Skeletal muscle tissue (tissue), 3 donors: ENCODE measurements at regions not wholly inside any gene's neighbourhood (a gene's known extent, or its start where the extent isn't known, plus 50 kb on each side); places are given as distances from the start of the nearest gene placed in this dataset.

ENCODE experiments used
- H3K27ac ChIP-seq: one replicate; pipeline ENCODE4 v1.7.0; 2013; ENCODE audit warnings: mild to moderate bottlenecking, low read depth, low read length, inconsistent platforms
- H3K27me3 ChIP-seq, 3 donors: one replicate each; pipeline ENCODE4 v1.7.0; 2013; ENCODE audit warnings: low read length in 3 of 3; ENCODE audit not compliant: control insufficient read depth in 3 of 3, insufficient read depth in 3 of 3
- H3K36me3 ChIP-seq, 3 donors: one replicate each; pipeline ENCODE4 v1.7.0; 2013; ENCODE audit warnings: low read length in 3 of 3; ENCODE audit not compliant: control insufficient read depth in 3 of 3, insufficient read depth in 3 of 3
- H3K4me1 ChIP-seq, 3 donors: one replicate each; pipeline ENCODE4 v1.7.0; 2013; ENCODE audit warnings: low read length in 3 of 3, mild to moderate bottlenecking in 3 of 3; ENCODE audit not compliant: control insufficient read depth in 3 of 3, insufficient read depth in 3 of 3
- H3K4me3 ChIP-seq, 3 donors: one replicate each; pipeline ENCODE4 v1.7.0; 2013; ENCODE audit warnings: low read length in 3 of 3
- H3K9ac ChIP-seq, 3 donors: one replicate each; pipeline ENCODE4 v1.7.0; 2013; ENCODE audit warnings: low read length in 3 of 3, mild to moderate bottlenecking in 3 of 3, moderate library complexity in 2 of 3, low read depth in 1 of 3
- H3K9me3 ChIP-seq, 3 donors: one replicate each; pipeline ENCODE4 v1.7.0; 2013; ENCODE audit warnings: low read length in 3 of 3; ENCODE audit not compliant: control insufficient read depth in 3 of 3
- donor health status: Osteomylitis.

DNA sequence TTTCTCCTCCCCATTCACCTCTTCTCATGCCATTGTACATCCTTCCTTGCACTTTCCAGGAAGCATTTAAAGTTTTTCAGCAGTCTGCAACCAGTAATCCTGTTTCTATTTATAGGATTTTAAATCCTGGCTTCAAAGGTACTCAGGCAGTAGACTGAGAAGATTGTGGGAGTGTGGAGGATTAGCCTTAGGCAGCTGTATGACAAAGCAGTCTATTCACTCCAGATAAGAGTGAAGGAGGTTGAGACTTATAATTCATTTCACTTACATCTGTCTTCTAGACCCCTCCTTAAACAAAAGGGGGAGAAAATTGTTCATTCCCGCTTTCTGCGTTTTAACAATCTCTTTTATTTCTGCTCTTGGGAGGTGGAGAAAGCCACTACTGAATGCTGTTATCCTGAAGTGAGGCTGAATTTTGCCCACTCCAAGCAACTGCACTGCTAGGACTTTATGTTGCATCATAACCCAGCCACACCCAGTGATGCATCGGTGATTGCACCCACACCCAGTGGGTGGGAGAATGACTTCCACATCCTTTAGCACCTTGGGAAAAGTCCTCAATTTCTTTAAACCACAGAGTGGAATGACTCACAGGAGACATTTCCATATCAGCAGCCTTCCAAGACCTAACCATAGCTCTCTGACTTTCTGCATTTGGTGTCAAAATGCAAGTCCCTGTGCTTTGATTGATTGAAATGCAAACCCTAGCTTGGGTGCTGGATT, 382.5 kb upstream of the ATP2B1 start:
- no peaks in the 10 kb centered on the region for H3K36me3 ChIP-seq
- no peaks in the 10 kb centered on the region for H3K9me3 ChIP-seq
- peaks cover 4 to 9% (median 6%) of the 10 kb centered on the region in 3 donors for H3K4me1 ChIP-seq
- H3K27me3 ChIP-seq = no peaks in the 10 kb centered on the region
- no peak overlapping the region for H3K27ac ChIP-seq
- H3K9ac ChIP-seq = no peak overlapping the region
- H3K4me3 ChIP-seq = no peak overlapping the region

DNA sequence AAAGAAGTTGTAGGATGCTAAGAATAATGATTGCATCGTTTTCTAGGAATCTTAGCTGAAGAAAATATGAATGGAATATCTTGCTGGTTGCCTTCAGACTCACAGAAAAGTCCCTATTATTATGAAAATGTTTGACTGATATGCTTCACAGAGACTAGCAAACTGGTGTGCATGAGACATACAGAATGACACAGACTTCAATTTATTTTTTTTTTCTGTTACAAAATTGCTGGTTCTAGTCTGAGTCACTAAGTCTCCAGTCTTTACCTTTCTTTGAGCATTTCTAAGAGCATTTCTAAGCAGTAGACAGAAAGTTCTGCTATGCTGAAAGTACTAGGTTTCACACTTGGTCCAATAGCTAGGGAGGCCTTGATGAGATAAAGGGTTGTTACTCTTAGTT, 377.6 kb upstream of the ATP2B1 start:
- Histone ChIP-seq H3K4me1 (peaks cover 2 to 3% (median 3%) of the 10 kb centered on the region in 3 donors), H3K36me3 (no peaks in the 10 kb centered on the region), H3K4me3 (no peak overlapping the region), H3K27me3 (no peaks in the 10 kb centered on the region), H3K9ac (no peak overlapping the region), H3K9me3 (no peaks in the 10 kb centered on the region), H3K27ac (no peak overlapping the region)

DNA sequence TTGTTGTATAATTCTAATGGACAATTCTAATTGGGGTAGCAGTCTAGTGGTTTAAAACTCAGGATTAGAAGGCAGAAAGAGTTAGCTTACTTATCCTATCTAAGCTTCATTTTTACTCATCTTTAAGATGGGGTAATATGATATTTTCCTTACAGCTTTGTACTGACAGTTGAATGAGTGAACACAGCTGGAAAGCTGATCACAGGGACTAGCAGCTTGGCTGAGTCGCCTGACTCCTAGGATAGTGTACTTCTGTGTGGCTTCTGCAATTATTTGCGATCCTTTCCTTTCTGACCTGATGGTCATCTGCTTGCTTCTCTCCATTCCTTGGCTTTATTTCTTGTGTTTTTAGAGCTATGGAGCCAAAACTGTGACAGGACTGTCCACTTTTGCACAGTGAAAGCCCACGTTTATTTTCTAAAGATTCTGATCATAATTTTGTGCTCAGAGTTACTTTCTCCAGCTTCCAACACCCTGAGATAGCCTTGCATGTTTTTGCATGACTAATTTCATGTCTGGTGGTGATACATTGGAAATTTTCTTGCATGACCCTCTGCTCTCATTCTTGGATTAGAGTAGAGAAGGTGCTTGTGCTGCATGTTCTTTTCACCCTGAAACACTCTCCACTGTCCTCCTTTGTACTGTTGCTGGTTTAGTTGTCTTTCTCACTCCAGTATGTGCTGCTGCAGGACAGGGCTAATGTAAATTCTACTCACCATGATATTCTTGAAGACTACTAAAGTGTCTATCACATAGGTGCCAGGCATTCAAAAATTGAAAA, 377.0 kb upstream of the ATP2B1 start:
- H3K36me3 ChIP-seq = no peaks in the 10 kb centered on the region
- H3K9me3 ChIP-seq = no peaks in the 10 kb centered on the region
- H3K9ac ChIP-seq = no peak overlapping the region

DNA sequence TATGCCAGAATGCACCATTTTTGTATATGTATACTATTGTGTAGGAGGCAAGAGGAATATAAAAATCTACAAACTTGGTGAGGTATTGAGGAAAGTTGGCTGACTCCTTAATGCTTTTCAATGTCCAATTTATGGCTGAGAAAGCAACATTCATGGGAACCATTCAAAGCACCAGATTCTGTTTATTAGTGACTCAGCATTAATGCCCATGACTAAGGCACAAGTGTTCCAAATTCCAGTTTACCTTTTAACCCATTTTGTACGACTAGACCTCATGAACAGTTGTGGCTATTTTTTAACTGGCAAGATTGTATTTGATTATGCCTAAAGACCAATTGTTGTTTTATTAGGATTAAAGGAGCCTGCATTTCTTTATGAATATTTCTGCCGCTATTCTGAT, 375.4 kb upstream of the ATP2B1 start:
- H3K27ac ChIP-seq = no peak overlapping the region
- H3K9ac ChIP-seq = no peak overlapping the region
- no peaks in the 10 kb centered on the region for H3K4me1 ChIP-seq
- H3K27me3 ChIP-seq = no peaks in the 10 kb centered on the region
- H3K4me3 ChIP-seq = no peak overlapping the region
- H3K9me3 ChIP-seq = no peaks in the 10 kb centered on the region
- no peaks in the 10 kb centered on the region for H3K36me3 ChIP-seq

More for the DNA sequence above, 377.0 kb upstream of the ATP2B1 start:
- no peak overlapping the region for H3K27ac ChIP-seq
- H3K4me3 ChIP-seq = no peak overlapping the region
- no peaks in the 10 kb centered on the region for H3K27me3 ChIP-seq
- no peaks in the 10 kb centered on the region for H3K4me1 ChIP-seq

DNA sequence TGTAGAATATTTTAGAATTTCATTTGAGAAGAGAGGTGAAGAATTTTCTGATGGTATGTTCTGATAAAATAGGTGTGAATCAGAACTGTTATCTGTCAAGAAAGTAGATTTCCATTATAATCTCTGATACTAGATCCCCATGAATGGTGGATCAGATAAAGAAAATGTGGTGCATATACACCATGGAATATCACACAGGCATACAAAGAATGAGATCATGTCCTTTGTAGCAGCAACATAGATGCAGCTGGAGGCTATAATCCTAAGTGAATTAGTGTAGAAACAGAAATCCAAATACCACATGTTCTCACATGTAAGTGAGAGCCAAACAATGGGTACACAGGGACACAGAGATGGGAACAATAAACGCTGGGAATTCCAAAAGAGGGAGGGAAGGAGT, 372.0 kb upstream of the ATP2B1 start:
- Histone ChIP-seq H3K36me3 (no peaks in the 10 kb centered on the region), H3K9me3 (no peaks in the 10 kb centered on the region), H3K9ac (no peak overlapping the region), H3K4me1 (no peaks in the 10 kb centered on the region), H3K4me3 (no peak overlapping the region), H3K27ac (no peak overlapping the region), H3K27me3 (no peaks in the 10 kb centered on the region)

DNA sequence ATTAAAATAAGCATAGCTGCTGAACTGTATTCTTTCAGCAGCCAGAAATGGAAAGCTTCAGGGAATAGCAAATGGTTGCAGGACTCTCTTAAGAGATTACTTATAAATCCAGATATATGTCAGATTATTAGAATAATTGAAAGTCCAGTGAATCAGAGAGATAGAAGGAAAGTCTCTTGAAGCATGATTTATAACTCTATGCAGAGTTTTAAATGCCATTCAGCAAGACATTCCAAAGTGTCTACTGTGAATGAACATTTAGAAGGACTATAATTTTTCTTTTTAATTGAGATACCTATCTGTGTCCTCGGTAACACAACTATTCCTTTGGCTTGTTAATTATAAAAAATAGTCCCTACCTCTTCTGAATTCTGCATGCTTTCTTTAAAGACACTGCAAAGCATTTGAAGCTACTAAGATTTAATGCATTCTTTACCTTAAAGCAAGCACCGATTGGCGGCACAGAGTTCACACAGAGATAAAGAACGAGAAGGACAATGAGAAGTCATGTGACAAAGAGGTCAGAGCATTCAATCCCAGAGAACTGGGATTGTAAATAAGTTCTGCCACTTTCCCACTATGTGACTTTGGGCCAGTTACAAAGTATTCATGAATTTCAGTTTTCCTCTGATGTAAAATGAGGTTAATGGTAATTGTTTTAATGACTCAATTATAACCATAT, 371.0 kb upstream of the ATP2B1 start:
- Histone ChIP-seq H3K4me1 (no peaks in the 10 kb centered on the region), H3K9me3 (no peaks in the 10 kb centered on the region), H3K9ac (no peak overlapping the region), H3K36me3 (no peaks in the 10 kb centered on the region), H3K27me3 (no peaks in the 10 kb centered on the region), H3K4me3 (no peak overlapping the region), H3K27ac (no peak overlapping the region)

DNA sequence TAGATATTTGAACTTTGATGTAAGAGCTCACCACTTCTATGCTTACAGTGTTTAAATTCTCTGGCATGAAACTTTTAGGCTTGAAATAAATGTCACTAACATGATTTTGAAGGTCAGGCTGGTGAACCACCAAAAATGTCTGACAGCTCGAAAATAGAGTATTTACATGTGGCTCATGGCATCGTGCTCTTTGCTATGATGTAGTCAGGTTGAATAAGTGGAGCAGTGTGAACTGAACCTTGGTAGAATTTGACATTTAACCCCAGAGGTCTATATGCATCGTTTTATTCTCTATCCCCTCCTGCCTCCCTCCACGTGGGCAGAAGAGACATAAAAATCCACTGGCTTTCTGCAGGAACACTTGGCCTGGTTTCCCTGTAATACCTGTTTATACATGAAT, 369.7 kb upstream of the ATP2B1 start:
- no peaks in the 10 kb centered on the region for H3K36me3 ChIP-seq
- H3K9me3 ChIP-seq = no peaks in the 10 kb centered on the region
- H3K27ac ChIP-seq = no peak overlapping the region
- no peaks in the 10 kb centered on the region for H3K4me1 ChIP-seq
- H3K27me3 ChIP-seq = no peaks in the 10 kb centered on the region
- no peak overlapping the region for H3K4me3 ChIP-seq
- H3K9ac ChIP-seq = no peak overlapping the region

DNA sequence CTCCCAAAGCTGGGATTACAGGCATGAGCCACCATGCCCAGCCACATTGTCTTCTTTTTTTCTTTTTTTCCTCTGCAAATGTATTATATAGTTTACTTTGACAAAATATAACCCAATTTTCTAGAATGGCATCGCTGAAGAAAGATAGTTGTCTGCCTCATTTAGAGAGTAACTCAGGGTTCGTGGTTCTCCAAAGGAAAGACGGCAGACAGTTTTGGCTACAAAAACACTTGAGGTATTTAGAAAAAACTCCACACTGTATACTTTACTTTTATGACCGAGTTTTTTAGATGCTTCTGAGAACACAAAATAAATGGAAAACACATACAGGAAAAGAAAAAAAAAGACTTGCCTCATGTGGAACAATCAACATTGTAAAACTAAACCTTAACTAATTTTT, 369.1 kb upstream of the ATP2B1 start:
- H3K27ac ChIP-seq = no peak overlapping the region
- H3K36me3 ChIP-seq = no peaks in the 10 kb centered on the region
- H3K4me3 ChIP-seq = no peak overlapping the region
- no peaks in the 10 kb centered on the region for H3K9me3 ChIP-seq
- no peaks in the 10 kb centered on the region for H3K4me1 ChIP-seq
- no peaks in the 10 kb centered on the region for H3K27me3 ChIP-seq
- H3K9ac ChIP-seq = no peak overlapping the region

DNA sequence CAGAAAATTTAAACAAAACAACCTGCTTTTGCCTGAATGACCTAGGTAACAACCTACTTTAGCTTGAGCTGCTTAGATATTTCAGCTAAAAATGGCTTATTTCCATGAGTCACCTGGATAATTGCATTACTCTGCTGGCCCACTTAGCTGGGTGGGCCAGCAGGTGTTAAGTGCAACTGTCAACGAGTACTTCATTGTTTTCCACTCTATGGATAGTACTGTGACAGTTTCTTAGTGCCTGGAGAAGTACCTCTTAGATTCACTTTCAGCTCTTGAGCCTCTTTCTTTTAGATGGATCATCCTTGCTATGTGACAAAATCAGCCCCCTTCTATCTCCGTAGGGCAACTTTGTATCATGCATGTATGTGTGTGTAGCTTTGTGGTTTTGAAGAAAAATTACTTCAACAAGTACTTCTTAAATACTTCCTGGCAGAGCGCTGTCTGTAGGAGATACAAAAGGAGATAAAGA, 368.2 kb upstream of the ATP2B1 start:
- no peak overlapping the region for H3K4me3 ChIP-seq
- H3K9ac ChIP-seq = no peak overlapping the region
- H3K4me1 ChIP-seq = no peaks in the 10 kb centered on the region
- no peaks in the 10 kb centered on the region for H3K27me3 ChIP-seq
- no peaks in the 10 kb centered on the region for H3K9me3 ChIP-seq
- no peak overlapping the region for H3K27ac ChIP-seq
- no peaks in the 10 kb centered on the region for H3K36me3 ChIP-seq

DNA sequence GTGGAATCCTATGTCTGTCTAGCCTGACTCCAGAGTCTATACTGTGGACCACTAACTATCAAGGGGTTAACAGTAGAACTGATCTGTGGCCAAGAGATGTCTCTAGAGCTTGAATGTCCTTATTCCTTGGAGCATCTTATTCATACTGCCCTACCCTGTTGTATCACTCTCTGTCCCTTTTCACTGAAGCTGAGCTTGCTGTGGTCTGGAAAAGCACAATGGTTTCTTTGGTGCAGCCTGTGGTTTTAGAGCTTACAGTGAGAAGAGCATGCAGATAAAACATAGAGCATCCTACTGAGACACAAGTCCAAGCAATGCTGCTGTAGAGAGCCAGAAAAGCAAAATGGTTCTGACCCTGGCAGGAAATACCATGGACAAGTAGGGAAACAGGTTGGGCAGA, 367.0 kb upstream of the ATP2B1 start:
- no peaks in the 10 kb centered on the region for H3K4me1 ChIP-seq
- no peak overlapping the region for H3K9ac ChIP-seq
- H3K36me3 ChIP-seq = no peaks in the 10 kb centered on the region
- no peak overlapping the region for H3K27ac ChIP-seq
- H3K4me3 ChIP-seq = no peak overlapping the region
- H3K27me3 ChIP-seq = no peaks in the 10 kb centered on the region
- H3K9me3 ChIP-seq = no peaks in the 10 kb centered on the region
